ENCODE measurements at regions not wholly inside any gene's neighbourhood (a gene's known extent, or its start where the extent isn't known, plus 50 kb on each side); places are given as distances from the start of the nearest gene placed in this dataset.

DNA sequence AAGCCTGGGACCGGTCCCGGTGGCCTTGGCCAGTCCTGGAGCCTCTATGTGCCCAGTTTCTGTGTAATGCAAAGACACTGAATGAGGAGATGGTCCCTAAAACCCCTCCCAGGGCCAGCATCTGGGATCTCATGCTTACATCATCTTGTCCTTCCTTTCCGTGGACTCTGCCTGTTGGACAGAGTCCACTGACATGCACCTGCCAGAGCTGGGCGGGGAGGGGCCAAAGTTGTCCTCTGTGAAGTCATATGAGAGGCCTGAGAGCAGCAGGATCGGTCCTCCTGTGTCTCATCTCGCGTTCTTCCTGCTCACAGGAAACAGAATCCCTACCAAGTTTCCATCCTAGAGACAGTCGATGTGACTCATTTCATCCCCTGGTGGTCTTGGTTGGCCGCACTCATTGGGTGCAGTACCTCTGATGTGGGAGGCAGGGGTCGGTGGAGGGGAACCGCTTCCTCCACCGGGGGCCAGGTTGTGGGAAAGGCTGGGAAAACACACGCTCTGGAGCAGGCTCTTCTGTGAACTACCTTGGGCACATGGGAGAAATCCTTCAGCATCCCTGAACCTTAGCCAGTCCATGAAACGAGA, 389.6 kb upstream of the PODXL start:
- Histone ChIP-seq H3K27me3 (no peaks in the 10 kb centered on the region), H3K4me1 (peaks cover 16 to 32% of the 10 kb centered on the region in 2 donors), H3K27ac (no peak overlapping the region), H3K4me3 (peak overlapping the region; percentile 46 to 54), H3K9me3 (peaks cover 0 to under 1% of the 10 kb centered on the region in 2 donors), H3K36me3 (no peaks in the 10 kb centered on the region)
- DNase-seq (ENCODE audit: low spot score in 2 of 2): no peak
- intact Hi-C loops (cut with DNase I): loop anchor here (2.0 to 5.0 kb wide), 5 partner anchors 76 to 635 kb away; no protein-coding TSS in a partner anchor
- TF ChIP-seq, protein P1, sequence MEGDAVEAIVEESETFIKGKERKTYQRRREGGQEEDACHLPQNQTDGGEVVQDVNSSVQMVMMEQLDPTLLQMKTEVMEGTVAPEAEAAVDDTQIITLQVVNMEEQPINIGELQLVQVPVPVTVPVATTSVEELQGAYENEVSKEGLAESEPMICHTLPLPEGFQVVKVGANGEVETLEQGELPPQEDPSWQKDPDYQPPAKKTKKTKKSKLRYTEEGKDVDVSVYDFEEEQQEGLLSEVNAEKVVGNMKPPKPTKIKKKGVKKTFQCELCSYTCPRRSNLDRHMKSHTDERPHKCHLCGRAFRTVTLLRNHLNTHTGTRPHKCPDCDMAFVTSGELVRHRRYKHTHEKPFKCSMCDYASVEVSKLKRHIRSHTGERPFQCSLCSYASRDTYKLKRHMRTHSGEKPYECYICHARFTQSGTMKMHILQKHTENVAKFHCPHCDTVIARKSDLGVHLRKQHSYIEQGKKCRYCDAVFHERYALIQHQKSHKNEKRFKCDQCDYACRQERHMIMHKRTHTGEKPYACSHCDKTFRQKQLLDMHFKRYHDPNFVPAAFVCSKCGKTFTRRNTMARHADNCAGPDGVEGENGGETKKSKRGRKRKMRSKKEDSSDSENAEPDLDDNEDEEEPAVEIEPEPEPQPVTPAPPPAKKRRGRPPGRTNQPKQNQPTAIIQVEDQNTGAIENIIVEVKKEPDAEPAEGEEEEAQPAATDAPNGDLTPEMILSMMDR (IDR thresholded peaks at IDR 0.05): no peak

DNA sequence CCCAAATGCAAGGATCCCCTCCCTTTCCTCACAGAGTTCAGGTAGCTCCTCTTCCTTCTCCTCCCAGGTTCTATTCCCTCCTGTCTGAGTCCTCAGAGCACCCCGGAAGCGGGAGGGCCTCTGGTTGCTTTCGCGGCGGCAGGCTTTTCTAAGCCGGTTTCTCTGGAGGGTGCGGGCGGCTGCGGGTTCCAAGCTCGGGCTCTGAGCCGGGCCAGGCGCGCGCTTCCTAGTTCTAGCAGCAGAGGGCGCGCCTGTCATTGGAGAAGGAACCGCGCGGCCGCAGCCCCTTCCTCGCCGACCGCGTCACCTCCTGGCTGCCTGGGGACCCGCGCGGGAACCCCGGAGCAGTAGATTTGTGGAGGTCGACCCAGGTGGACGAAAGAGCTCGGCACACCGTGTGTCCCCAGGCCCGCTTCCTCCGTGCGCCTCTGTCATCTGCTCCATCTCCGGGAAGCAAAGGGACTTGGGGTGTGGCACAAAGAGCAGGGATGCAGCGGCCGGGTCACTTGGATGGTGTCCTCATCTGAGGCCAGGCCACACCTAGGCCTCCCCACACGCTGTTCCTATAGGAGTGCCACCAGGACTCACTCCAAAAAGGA, 389.0 kb upstream of the PODXL start:
- Histone ChIP-seq H3K4me1 (peaks cover 16 to 32% of the 10 kb centered on the region in 2 donors), H3K27me3 (no peaks in the 10 kb centered on the region), H3K36me3 (no peaks in the 10 kb centered on the region), H3K9me3 (no peaks in the 10 kb centered on the region), H3K4me3 (peak overlapping the region; percentile 46 to 54), H3K27ac (no peak overlapping the region)
- DNase-seq (ENCODE audit: low spot score in 2 of 2): peak in 1 of 2 donors; percentile 81
- intact Hi-C loops (cut with DNase I): loop anchor here (2.0 to 5.0 kb wide), 5 partner anchors 77 to 635 kb away; no protein-coding TSS in a partner anchor
- TF ChIP-seq, protein P1 (IDR thresholded peaks at IDR 0.05): peak; percentile 82 to 99 (median 95)

DNA sequence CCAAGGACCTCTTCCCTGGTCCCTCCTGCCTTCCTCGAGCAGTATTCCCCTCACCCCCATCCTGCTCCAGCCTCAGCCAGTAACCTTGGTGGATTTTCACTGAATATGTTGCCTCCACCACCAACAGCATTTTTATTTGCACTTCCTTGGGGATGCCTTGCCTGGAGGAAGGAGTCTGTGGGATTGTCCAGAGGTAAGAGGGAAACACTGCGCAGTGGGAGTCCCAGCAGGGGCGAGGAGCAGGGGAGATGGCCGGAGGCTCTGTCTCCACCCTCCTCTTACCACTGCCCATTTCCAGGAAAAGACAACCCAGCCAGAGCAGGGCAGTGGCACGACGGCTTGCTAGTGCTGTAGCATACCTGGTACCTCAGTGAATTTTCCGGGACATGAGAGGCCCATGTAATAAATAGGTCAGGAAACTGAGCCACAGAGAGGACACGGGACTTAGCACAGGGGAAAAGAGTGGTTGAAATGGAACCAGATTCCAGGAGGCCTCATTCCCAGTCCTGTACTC, 388.2 kb upstream of the PODXL start:
- no peak for DNase-seq (ENCODE audit: low spot score in 2 of 2)
- H3K4me1 ChIP-seq: peaks cover 9 to 25% of the 10 kb centered on the region in 2 donors
- TF ChIP-seq, protein P1 (IDR thresholded peaks at IDR 0.05): no peak
- no peak overlapping the region for H3K4me3 ChIP-seq
- no peaks in the 10 kb centered on the region for H3K36me3 ChIP-seq
- no peaks in the 10 kb centered on the region for H3K27me3 ChIP-seq
- no peak overlapping the region for H3K27ac ChIP-seq
- no peaks in the 10 kb centered on the region for H3K9me3 ChIP-seq
- intact Hi-C loops (cut with DNase I): loop anchor here (2.0 to 5.0 kb wide), 5 partner anchors 78 to 636 kb away; no protein-coding TSS in a partner anchor

DNA sequence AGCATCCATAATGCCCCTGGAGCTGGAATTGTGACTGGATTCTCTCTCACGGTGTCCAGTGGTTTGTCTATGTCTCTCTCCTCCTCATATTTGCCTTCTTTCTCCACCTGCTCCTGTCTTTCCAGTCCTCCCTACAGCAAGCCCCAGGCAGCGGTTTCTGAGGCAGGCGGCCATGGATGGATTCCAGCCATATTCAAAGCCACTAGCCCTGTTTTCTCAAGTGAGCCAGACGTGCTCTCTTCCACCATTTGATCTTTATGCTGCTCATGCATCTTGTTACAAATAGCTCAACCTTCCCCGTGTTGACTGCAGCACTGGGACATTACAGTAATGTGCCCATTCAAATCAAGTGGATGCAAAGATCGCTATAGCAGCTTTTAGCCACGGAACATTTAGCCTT, 387.2 kb upstream of the PODXL start:
- Histone ChIP-seq H3K27me3 (no peaks in the 10 kb centered on the region), H3K27ac (no peak overlapping the region), H3K36me3 (no peaks in the 10 kb centered on the region), H3K9me3 (no peaks in the 10 kb centered on the region), H3K4me1 (peaks cover 6 to 16% of the 10 kb centered on the region in 2 donors), H3K4me3 (no peak overlapping the region)
- TF ChIP-seq, protein P1 (IDR thresholded peaks at IDR 0.05): no peak
- intact Hi-C loops (cut with DNase I): loop anchor here (2.0 kb wide), 1 partner anchor 637 kb away; no protein-coding TSS in a partner anchor
- no peak for DNase-seq (ENCODE audit: low spot score in 2 of 2)

DNA sequence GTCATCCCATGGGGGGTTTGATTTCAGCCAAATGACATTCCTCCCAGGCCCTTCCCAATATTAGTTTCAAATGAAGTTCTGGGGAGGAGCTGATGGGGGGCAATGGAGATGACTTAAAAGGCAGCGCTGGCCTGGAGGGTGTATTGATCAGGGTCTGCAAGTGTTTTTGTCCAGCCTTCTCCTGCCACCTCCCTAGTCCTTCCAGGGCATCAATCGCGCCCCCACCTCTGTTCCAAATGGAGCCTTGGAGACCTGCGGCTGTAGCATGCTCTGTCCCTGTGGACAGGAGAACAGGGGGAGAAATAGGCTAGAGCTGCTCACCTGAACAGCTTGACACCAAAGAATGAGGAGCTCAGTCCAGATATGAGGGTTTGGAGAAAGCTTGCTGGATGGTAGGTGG, 386.8 kb upstream of the PODXL start:
- DNase-seq (ENCODE audit: low spot score in 2 of 2): no peak
- no peaks in the 10 kb centered on the region for H3K27me3 ChIP-seq
- H3K27ac ChIP-seq: no peak overlapping the region
- intact Hi-C loops (cut with DNase I): no loop called here
- peaks cover 3 to 13% of the 10 kb centered on the region in 2 donors for H3K4me1 ChIP-seq
- no peaks in the 10 kb centered on the region for H3K36me3 ChIP-seq
- H3K4me3 ChIP-seq: no peak overlapping the region
- H3K9me3 ChIP-seq: no peaks in the 10 kb centered on the region
- TF ChIP-seq, protein P1 (IDR thresholded peaks at IDR 0.05): no peak
